ENCODE measurements at regions not wholly inside any gene's neighbourhood (a gene's known extent, or its start where the extent isn't known, plus 50 kb on each side); places are given as distances from the start of the nearest gene placed in this dataset.

DNA sequence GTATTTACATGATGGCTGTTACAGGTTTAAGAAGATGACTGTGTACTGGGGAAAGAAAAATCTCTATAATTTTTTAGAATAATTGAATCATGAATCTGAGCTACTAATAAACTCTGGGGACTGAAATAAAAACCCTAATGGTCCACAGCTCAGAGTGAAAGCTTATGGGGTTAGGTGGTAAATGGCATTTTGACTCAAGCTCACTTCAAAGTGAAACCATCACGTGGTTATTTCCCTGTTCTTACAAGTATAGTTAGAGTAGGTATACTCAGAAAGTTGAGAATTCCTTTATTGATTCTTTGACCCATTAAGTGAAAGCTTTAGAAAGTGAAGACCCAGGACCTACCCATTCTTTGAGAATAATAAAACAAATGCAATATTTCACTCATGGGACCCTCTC, 626.2 kb upstream of the SETBP1 start:
- Mint-ChIP-seq H3K27ac (no peak overlapping the region), H3K9me3 (peaks cover 4% of the 10 kb centered on the region), H3K4me3 (no peak overlapping the region), H3K4me1 (peaks cover 8% of the 10 kb centered on the region), H3K36me3 (no peaks in the 10 kb centered on the region), H3K27me3 (ENCODE audit: insufficient read depth, low read depth) (peaks cover 2% of the 10 kb centered on the region)
- TF ChIP-seq EZH2 (IDR thresholded peaks at IDR 0.05) = no peak
- TF ChIP-seq EZH2phosphoT487 (IDR thresholded peaks at IDR 0.05) = no peak
- no peaks in the 10 kb centered on the region for H3K27me3 ChIP-seq
- no peak overlapping the region for H3K4me3 ChIP-seq
- H3K4me1 ChIP-seq = peaks cover 11% of the 10 kb centered on the region
- DNase-seq (ENCODE audit: low spot score) = no peak
- H3K27ac ChIP-seq = no peak overlapping the region
- no peak overlapping the region for H2AFZ ChIP-seq (replicated peaks)
- H3K9me3 ChIP-seq (ENCODE audit: low read depth) = no peaks in the 10 kb centered on the region
- H3K36me3 ChIP-seq = no peaks in the 10 kb centered on the region
- H3K79me2 ChIP-seq (ENCODE audit: low read depth) = no peaks in the 10 kb centered on the region
- no peaks in the 10 kb centered on the region for H3F3A ChIP-seq (ENCODE audit: low read depth)
- H4K20me1 ChIP-seq (ENCODE audit: low read depth) = no peaks in the 10 kb centered on the region
- no peak overlapping the region for H3K9ac ChIP-seq
- no peak overlapping the region for H3K4me2 ChIP-seq

GRCh38 chr18:44060197-44060596, 620.5 kb upstream of the SETBP1 start:
- H3K4me3 Mint-ChIP-seq = no peak overlapping the region

DNA sequence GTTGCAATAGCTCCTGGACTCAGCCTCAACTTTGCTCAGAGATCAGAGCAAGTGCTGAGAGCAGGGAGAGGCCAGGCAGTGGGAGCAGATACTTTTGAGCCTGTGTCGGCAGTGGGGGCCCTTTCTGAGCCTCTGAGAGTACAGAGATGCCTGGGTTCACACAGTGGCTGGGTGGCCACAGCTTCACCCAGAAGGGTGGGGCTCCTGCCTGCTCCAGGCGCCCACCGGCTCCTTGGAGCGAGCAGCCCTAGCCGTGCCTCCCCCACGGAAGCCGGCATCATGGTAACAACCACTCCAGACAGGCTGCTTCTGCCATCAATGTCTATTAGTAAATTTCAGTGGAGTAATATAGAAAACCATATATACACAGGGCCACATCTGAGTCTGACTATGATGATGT, 619.2 kb upstream of the SETBP1 start:
- no peak overlapping the region for H3K9ac ChIP-seq
- no peaks in the 10 kb centered on the region for H3F3A ChIP-seq (ENCODE audit: low read depth)
- no peaks in the 10 kb centered on the region for H3K9me3 ChIP-seq (ENCODE audit: low read depth)
- H3K36me3 ChIP-seq = no peaks in the 10 kb centered on the region
- H3K27ac ChIP-seq = no peak overlapping the region
- Mint-ChIP-seq H3K36me3 (no peaks in the 10 kb centered on the region), H3K4me1 (peaks cover 5% of the 10 kb centered on the region), H3K27ac (no peak overlapping the region), H3K4me3 (no peak overlapping the region), H3K9me3 (peaks cover 4% of the 10 kb centered on the region), H3K27me3 (ENCODE audit: insufficient read depth, low read depth) (peaks cover 5% of the 10 kb centered on the region)
- DNase-seq (ENCODE audit: low spot score) = no peak
- no peaks in the 10 kb centered on the region for H4K20me1 ChIP-seq (ENCODE audit: low read depth)
- H3K4me2 ChIP-seq = no peak overlapping the region
- H3K4me3 ChIP-seq = no peak overlapping the region
- H3K79me2 ChIP-seq (ENCODE audit: low read depth) = no peaks in the 10 kb centered on the region
- TF ChIP-seq, protein P1, sequence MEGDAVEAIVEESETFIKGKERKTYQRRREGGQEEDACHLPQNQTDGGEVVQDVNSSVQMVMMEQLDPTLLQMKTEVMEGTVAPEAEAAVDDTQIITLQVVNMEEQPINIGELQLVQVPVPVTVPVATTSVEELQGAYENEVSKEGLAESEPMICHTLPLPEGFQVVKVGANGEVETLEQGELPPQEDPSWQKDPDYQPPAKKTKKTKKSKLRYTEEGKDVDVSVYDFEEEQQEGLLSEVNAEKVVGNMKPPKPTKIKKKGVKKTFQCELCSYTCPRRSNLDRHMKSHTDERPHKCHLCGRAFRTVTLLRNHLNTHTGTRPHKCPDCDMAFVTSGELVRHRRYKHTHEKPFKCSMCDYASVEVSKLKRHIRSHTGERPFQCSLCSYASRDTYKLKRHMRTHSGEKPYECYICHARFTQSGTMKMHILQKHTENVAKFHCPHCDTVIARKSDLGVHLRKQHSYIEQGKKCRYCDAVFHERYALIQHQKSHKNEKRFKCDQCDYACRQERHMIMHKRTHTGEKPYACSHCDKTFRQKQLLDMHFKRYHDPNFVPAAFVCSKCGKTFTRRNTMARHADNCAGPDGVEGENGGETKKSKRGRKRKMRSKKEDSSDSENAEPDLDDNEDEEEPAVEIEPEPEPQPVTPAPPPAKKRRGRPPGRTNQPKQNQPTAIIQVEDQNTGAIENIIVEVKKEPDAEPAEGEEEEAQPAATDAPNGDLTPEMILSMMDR (IDR thresholded peaks at IDR 0.05) = no peak
- TF ChIP-seq EZH2phosphoT487 (IDR thresholded peaks at IDR 0.05) = no peak
- no peak for TF ChIP-seq EZH2 (IDR thresholded peaks at IDR 0.05)
- H2AFZ ChIP-seq (replicated peaks) = no peak overlapping the region
- no peaks in the 10 kb centered on the region for H3K27me3 ChIP-seq
- no peaks in the 10 kb centered on the region for H3K4me1 ChIP-seq

More at GRCh38 chr18:44060197-44060596, 620.5 kb upstream of the SETBP1 start:
- H3K9me3 Mint-ChIP-seq = peaks cover 4% of the 10 kb centered on the region
- H3F3A ChIP-seq (ENCODE audit: low read depth) = no peaks in the 10 kb centered on the region
- H3K4me1 Mint-ChIP-seq = peaks cover 5% of the 10 kb centered on the region
- H3K4me1 ChIP-seq = no peaks in the 10 kb centered on the region
- H3K36me3 Mint-ChIP-seq = no peaks in the 10 kb centered on the region
- no peak overlapping the region for H3K27ac Mint-ChIP-seq
- no peaks in the 10 kb centered on the region for H3K36me3 ChIP-seq
- no peaks in the 10 kb centered on the region for H4K20me1 ChIP-seq (ENCODE audit: low read depth)
- no peak overlapping the region for H3K27ac ChIP-seq
- H3K27me3 Mint-ChIP-seq (ENCODE audit: insufficient read depth, low read depth) = peaks cover 3% of the 10 kb centered on the region
- H3K9me3 ChIP-seq (ENCODE audit: low read depth) = no peaks in the 10 kb centered on the region
- no peak overlapping the region for H3K9ac ChIP-seq
- no peak for DNase-seq (ENCODE audit: low spot score)
- H3K27me3 ChIP-seq = no peaks in the 10 kb centered on the region
- H3K4me2 ChIP-seq = no peak overlapping the region
- TF ChIP-seq EZH2 (IDR thresholded peaks at IDR 0.05) (no peak), EZH2phosphoT487 (IDR thresholded peaks at IDR 0.05) (no peak)
- TF ChIP-seq, protein P1 (IDR thresholded peaks at IDR 0.05) = no peak
- no peak overlapping the region for H2AFZ ChIP-seq (replicated peaks)
- no peak overlapping the region for H3K4me3 ChIP-seq
- no peaks in the 10 kb centered on the region for H3K79me2 ChIP-seq (ENCODE audit: low read depth)

DNA sequence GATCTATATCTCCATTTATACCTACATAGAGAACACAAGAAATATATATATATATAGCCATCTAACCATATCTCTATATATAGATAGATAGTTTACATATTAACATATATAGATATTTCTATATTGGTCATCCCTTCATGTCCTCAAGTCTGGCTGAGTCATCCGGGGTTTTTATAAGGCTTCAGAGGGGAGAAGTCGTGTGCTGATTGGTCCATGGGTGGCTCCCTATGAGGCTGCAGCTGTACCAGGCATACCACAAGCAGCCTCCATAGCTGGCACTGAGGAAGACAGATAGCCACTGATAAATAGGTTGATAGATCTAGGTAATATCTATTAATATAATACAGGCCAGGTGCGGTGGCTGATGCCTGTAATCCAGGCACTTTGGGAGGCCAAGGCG, 618.3 kb upstream of the SETBP1 start:
- H3K4me1 ChIP-seq = no peaks in the 10 kb centered on the region
- no peak overlapping the region for H3K27ac ChIP-seq
- no peak for TF ChIP-seq EZH2 (IDR thresholded peaks at IDR 0.05)
- TF ChIP-seq EZH2phosphoT487 (IDR thresholded peaks at IDR 0.05) = no peak
- TF ChIP-seq, protein P1 (IDR thresholded peaks at IDR 0.05) = no peak
- no peaks in the 10 kb centered on the region for H3K9me3 ChIP-seq (ENCODE audit: low read depth)
- no peaks in the 10 kb centered on the region for H3K36me3 ChIP-seq
- H4K20me1 ChIP-seq (ENCODE audit: low read depth) = no peaks in the 10 kb centered on the region
- H3K79me2 ChIP-seq (ENCODE audit: low read depth) = no peaks in the 10 kb centered on the region
- Mint-ChIP-seq H3K4me3 (no peak overlapping the region), H3K9me3 (no peaks in the 10 kb centered on the region), H3K36me3 (no peaks in the 10 kb centered on the region), H3K27me3 (ENCODE audit: insufficient read depth, low read depth) (peaks cover 4% of the 10 kb centered on the region), H3K27ac (no peak overlapping the region), H3K4me1 (peaks cover 5% of the 10 kb centered on the region)
- H3F3A ChIP-seq (ENCODE audit: low read depth) = no peaks in the 10 kb centered on the region
- no peak overlapping the region for H2AFZ ChIP-seq (replicated peaks)
- no peak overlapping the region for H3K4me2 ChIP-seq
- DNase-seq (ENCODE audit: low spot score) = no peak
- H3K4me3 ChIP-seq = no peak overlapping the region
- H3K27me3 ChIP-seq = no peaks in the 10 kb centered on the region
- H3K9ac ChIP-seq = no peak overlapping the region

Data from neural progenitor cell (in vitro differentiated cells).